NB4 (cell line): ENCODE measurements at regions not wholly inside any gene's neighbourhood (a gene's known extent, or its start where the extent isn't known, plus 50 kb on each side); places are given as distances from the start of the nearest gene placed in this dataset.

Source experiments
- MYC ChIP-seq: IDR thresholded peaks from 2 replicates; pipeline ENCODE4 v1.6.1; 2011; ENCODE audit warnings: low read depth, low read length
- POLR2A ChIP-seq: IDR thresholded peaks from 2 replicates; pipeline ENCODE4 v1.6.1; 2011; ENCODE audit warnings: mild to moderate bottlenecking; ENCODE audit not compliant: insufficient read length; ENCODE audit errors: extremely low read depth
- TF ChIP-seq, protein P1 (sequence below): IDR thresholded peaks from one replicate; pipeline ENCODE4 v1.5.1; 2012; ENCODE audit warnings: low read depth, low read length
- TF ChIP-seq, protein P2 (sequence below): IDR thresholded peaks from 2 replicates; pipeline ENCODE4 v1.6.1; 2011; ENCODE audit warnings: low read depth, low read length

DNA sequence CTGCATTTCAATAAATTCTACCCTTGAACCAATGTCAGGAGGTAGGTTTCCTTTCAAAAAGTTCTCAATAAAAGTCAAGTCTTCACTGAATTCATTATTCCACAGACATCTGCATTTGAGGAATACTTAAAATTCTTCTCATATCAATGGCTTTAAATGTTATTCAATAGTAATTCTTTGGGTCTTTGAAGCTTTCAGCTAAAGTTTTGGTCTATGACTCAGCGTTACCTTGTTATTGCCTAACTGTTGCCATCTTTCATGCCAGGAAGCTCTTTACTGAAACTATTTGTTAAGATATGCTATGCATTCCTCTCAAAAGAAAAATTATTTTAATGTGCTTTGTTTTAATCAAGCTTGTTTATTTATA lies 170.5 kb downstream of the NNT start:
- TF ChIP-seq, protein P1, sequence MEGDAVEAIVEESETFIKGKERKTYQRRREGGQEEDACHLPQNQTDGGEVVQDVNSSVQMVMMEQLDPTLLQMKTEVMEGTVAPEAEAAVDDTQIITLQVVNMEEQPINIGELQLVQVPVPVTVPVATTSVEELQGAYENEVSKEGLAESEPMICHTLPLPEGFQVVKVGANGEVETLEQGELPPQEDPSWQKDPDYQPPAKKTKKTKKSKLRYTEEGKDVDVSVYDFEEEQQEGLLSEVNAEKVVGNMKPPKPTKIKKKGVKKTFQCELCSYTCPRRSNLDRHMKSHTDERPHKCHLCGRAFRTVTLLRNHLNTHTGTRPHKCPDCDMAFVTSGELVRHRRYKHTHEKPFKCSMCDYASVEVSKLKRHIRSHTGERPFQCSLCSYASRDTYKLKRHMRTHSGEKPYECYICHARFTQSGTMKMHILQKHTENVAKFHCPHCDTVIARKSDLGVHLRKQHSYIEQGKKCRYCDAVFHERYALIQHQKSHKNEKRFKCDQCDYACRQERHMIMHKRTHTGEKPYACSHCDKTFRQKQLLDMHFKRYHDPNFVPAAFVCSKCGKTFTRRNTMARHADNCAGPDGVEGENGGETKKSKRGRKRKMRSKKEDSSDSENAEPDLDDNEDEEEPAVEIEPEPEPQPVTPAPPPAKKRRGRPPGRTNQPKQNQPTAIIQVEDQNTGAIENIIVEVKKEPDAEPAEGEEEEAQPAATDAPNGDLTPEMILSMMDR, result no peak
- TF ChIP-seq, protein P2, sequence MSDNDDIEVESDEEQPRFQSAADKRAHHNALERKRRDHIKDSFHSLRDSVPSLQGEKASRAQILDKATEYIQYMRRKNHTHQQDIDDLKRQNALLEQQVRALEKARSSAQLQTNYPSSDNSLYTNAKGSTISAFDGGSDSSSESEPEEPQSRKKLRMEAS, result no peak
- TF ChIP-seq POLR2A, result no peak
- TF ChIP-seq MYC, result no peak
